ENCODE measurements at regions not wholly inside any gene's neighbourhood (a gene's known extent, or its start where the extent isn't known, plus 50 kb on each side); places are given as distances from the start of the nearest gene placed in this dataset.

GRCh38 chr3:153313302-153313965 lies 151.4 kb downstream of the RAP2B start:
- H3K4me3 ChIP-seq (ENCODE audit: low read depth, low read length) = no peak overlapping the region
- TF ChIP-seq CTCF (IDR thresholded peaks at IDR 0.05; ENCODE audit: borderline replicate concordance, insufficient read depth, low read depth, low read length) = no peak

GRCh38 chr3:153314038-153314437 lies 152.0 kb downstream of the RAP2B start:
- H3K4me3 ChIP-seq (ENCODE audit: low read depth, low read length) = no peak overlapping the region

GRCh38 chr3:153315781-153316180 lies 153.8 kb downstream of the RAP2B start:
- no peak for TF ChIP-seq CTCF (IDR thresholded peaks at IDR 0.05; ENCODE audit: borderline replicate concordance, insufficient read depth, low read depth, low read length)
- no peak overlapping the region for H3K4me3 ChIP-seq (ENCODE audit: low read depth, low read length)

More at GRCh38 chr3:153314038-153314437, 152.0 kb downstream of the RAP2B start:
- TF ChIP-seq CTCF (IDR thresholded peaks at IDR 0.05; ENCODE audit: borderline replicate concordance, insufficient read depth, low read depth, low read length) = no peak

GRCh38 chr3:153319705-153320554 lies 157.9 kb downstream of the RAP2B start:
- TF ChIP-seq CTCF (IDR thresholded peaks at IDR 0.05; ENCODE audit: borderline replicate concordance, insufficient read depth, low read depth, low read length) = no peak
- H3K4me3 ChIP-seq (ENCODE audit: low read depth, low read length) = no peak overlapping the region

GRCh38 chr3:153320585-153321128 lies 158.6 kb downstream of the RAP2B start:
- no peak for TF ChIP-seq CTCF (IDR thresholded peaks at IDR 0.05; ENCODE audit: borderline replicate concordance, insufficient read depth, low read depth, low read length)
- H3K4me3 ChIP-seq (ENCODE audit: low read depth, low read length) = no peak overlapping the region

- H3K4me3 ChIP-seq (ENCODE audit: low read depth, low read length) = no peak overlapping the region
- no peak for TF ChIP-seq CTCF (IDR thresholded peaks at IDR 0.05; ENCODE audit: borderline replicate concordance, insufficient read depth, low read depth, low read length)
Observed at GRCh38 chr3:153328690-153329089, 166.7 kb downstream of the RAP2B start.

All from GM12875 (cell line).